H9 (cell line): ENCODE measurements at regions not wholly inside any gene's neighbourhood (a gene's known extent, or its start where the extent isn't known, plus 50 kb on each side); places are given as distances from the start of the nearest gene placed in this dataset.

Experiments
- DNase-seq: peaks from one replicate; pipeline ENCODE4 v3.0.0-alpha.2; 2017
- H2AFZ ChIP-seq: one replicate; pipeline ENCODE4 v1.6.1; 2013; ENCODE audit warnings: mild to moderate bottlenecking, low read length, control low read depth, moderate library complexity
- H2AK5ac ChIP-seq: 2 replicates; pipeline ENCODE4 v1.6.1; 2013; ENCODE audit warnings: low read length, control low read depth, mixed read lengths; ENCODE audit not compliant: insufficient read length
- H2BK120ac ChIP-seq: one replicate; pipeline ENCODE4 v1.6.1; 2013; ENCODE audit warnings: low read depth, mild to moderate bottlenecking, low read length, control low read depth, inconsistent platforms; ENCODE audit not compliant: poor library complexity, severe bottlenecking
- H2BK12ac ChIP-seq: 2 replicates; pipeline ENCODE4 v1.6.1; 2013; ENCODE audit warnings: low read length, control low read depth, mixed read lengths, low read depth; ENCODE audit not compliant: insufficient read length
- H2BK15ac ChIP-seq: 2 replicates; pipeline ENCODE4 v1.6.1; 2013; ENCODE audit warnings: low read depth, low read length, control low read depth
- H2BK20ac ChIP-seq: one replicate; pipeline ENCODE4 v1.6.1; 2013; ENCODE audit warnings: low read depth, mild to moderate bottlenecking, low read length, control low read depth, inconsistent platforms; ENCODE audit not compliant: poor library complexity, severe bottlenecking
- H2BK5ac ChIP-seq: 2 replicates; pipeline ENCODE4 v1.6.1; 2013; ENCODE audit warnings: low read length, control low read depth, mixed read lengths; ENCODE audit not compliant: insufficient read length
- H3K14ac ChIP-seq: 2 replicates; pipeline ENCODE4 v1.6.1; 2013; ENCODE audit warnings: low read length, control low read depth; ENCODE audit not compliant: insufficient read depth
- H3K18ac ChIP-seq: 2 replicates; pipeline ENCODE4 v1.6.1; 2013; ENCODE audit warnings: low read depth, mild to moderate bottlenecking, mixed read lengths, low read length, control low read depth; ENCODE audit not compliant: insufficient read length
- H3K23ac ChIP-seq: 2 replicates; pipeline ENCODE4 v1.6.1; 2013; ENCODE audit warnings: low read length, control low read depth, mixed read lengths, low read depth; ENCODE audit not compliant: insufficient read length
- H3K23me2 ChIP-seq: 2 replicates; pipeline ENCODE4 v1.6.1; 2013; ENCODE audit warnings: low read depth, mild to moderate bottlenecking, mixed read lengths, low read length, control low read depth; ENCODE audit not compliant: insufficient read length, poor library complexity, severe bottlenecking
- H3K27ac ChIP-seq: 2 replicates; pipeline ENCODE4 v1.5.1; 2013; ENCODE audit warnings: low read length, control low read depth, mixed read lengths, low read depth; ENCODE audit not compliant: insufficient read length
- H3K27me3 ChIP-seq: 2 replicates; pipeline ENCODE4 v1.6.1; 2013; ENCODE audit warnings: low read length, control low read depth, inconsistent platforms; ENCODE audit not compliant: insufficient read depth
- H3K4ac ChIP-seq: 2 replicates; pipeline ENCODE4 v1.6.1; 2013; ENCODE audit warnings: low read depth, mild to moderate bottlenecking, control low read depth, inconsistent platforms, low read length, moderate library complexity
- H3K4me1 ChIP-seq: 2 replicates; pipeline ENCODE4 v1.6.1; 2013; ENCODE audit warnings: low read length, control low read depth, inconsistent platforms; ENCODE audit not compliant: insufficient read depth
- H3K4me2 ChIP-seq: 2 replicates; pipeline ENCODE4 v1.6.1; 2013; ENCODE audit warnings: low read length, control low read depth, mixed read lengths; ENCODE audit not compliant: insufficient read length, insufficient read depth
- H3K56ac ChIP-seq: 2 replicates; pipeline ENCODE4 v1.6.1; 2013; ENCODE audit warnings: low read depth, mild to moderate bottlenecking, mixed read lengths, low read length, control low read depth; ENCODE audit not compliant: insufficient read length
- H3K79me1 ChIP-seq: 2 replicates; pipeline ENCODE4 v1.6.1; 2013; ENCODE audit warnings: low read depth, mild to moderate bottlenecking, moderate library complexity, low read length, control low read depth, inconsistent platforms; ENCODE audit not compliant: insufficient read depth, poor library complexity, severe bottlenecking
- H3K79me2 ChIP-seq: 2 replicates; pipeline ENCODE4 v1.6.1; 2013; ENCODE audit warnings: low read length, control low read depth, inconsistent platforms; ENCODE audit not compliant: insufficient read depth
- H3K9ac ChIP-seq: 2 replicates; pipeline ENCODE4 v1.6.1; 2013; ENCODE audit warnings: low read length, control low read depth, mixed read lengths; ENCODE audit not compliant: insufficient read length; ENCODE audit errors: extremely low read depth
- H3K9me3 ChIP-seq: one replicate; pipeline ENCODE4 v1.6.1; 2013; ENCODE audit warnings: low read depth, low read length, inconsistent platforms; ENCODE audit not compliant: control insufficient read depth
- H3T11ph ChIP-seq: one replicate; pipeline ENCODE4 v1.6.1; 2013; ENCODE audit warnings: mild to moderate bottlenecking, low read length, control low read depth, inconsistent platforms
- H4K20me1 ChIP-seq: one replicate; pipeline ENCODE4 v1.6.1; 2013; ENCODE audit not compliant: control insufficient read depth, insufficient read length, insufficient read depth
- H4K5ac ChIP-seq: 2 replicates; pipeline ENCODE4 v1.6.1; 2013; ENCODE audit warnings: low read depth, mild to moderate bottlenecking, mixed read lengths, low read length, control low read depth; ENCODE audit not compliant: insufficient read length
- H4K8ac ChIP-seq: replicated peaks from 2 replicates; pipeline ENCODE4 v1.6.1; 2013; ENCODE audit warnings: low read length, control low read depth, mixed read lengths, low read depth; ENCODE audit not compliant: insufficient read length
- H4K91ac ChIP-seq: 2 replicates; pipeline ENCODE4 v1.6.1; 2013; ENCODE audit warnings: low read depth, mild to moderate bottlenecking, moderate library complexity, mixed read lengths, low read length, control low read depth; ENCODE audit not compliant: insufficient read length
- H3K27ac Mint-ChIP-seq, 3 experiments: 2 replicates in 2 of 3; 3 replicates in 1 of 3; pipeline ENCODE4 v1.8.0; 2020 to 2021; ENCODE audit warnings: mixed read lengths in 3 of 3, mild to moderate bottlenecking in 1 of 3, moderate library complexity in 1 of 3
- H3K27me3 Mint-ChIP-seq: 2 replicates; pipeline ENCODE4 v1.8.0; 2021; ENCODE audit warnings: low read depth, mild to moderate bottlenecking, moderate library complexity, mixed read lengths
- H3K36me3 Mint-ChIP-seq, 3 experiments: 2 replicates in 2 of 3; 3 replicates in 1 of 3; pipeline ENCODE4 v1.8.0; 2020 to 2021; ENCODE audit warnings: low read depth in 3 of 3, mixed read lengths in 3 of 3; ENCODE audit not compliant: insufficient read depth in 1 of 3
- H3K4me1 Mint-ChIP-seq, 2 experiments: 2 replicates each; pipeline ENCODE4 v1.8.0; 2020; ENCODE audit warnings: mixed read lengths in 2 of 2
- H3K4me3 Mint-ChIP-seq, 2 experiments: 2 replicates in 1 of 2; 3 replicates in 1 of 2; pipeline ENCODE4 v1.8.0; 2020 to 2021; ENCODE audit warnings: mild to moderate bottlenecking in 2 of 2, mixed read lengths in 2 of 2, moderate library complexity in 1 of 2
- H3K9me3 Mint-ChIP-seq, 2 experiments: 2 replicates in 1 of 2; 3 replicates in 1 of 2; pipeline ENCODE4 v1.8.0; 2020; ENCODE audit warnings: mild to moderate bottlenecking in 2 of 2, mixed read lengths in 2 of 2, moderate library complexity in 1 of 2
- WGBS: extraction: QIAGEN DNeasy Blood & Tissue Kit; methylation state at CpG from one replicate; pipeline ENCODE4 v1.1.7; 2013; ENCODE audit warnings: missing lambda C conversion rate, low lambda C conversion rate, mixed read lengths; ENCODE audit not compliant: insufficient read length; ENCODE audit errors: extremely low coverage; 5-methylcytosine and 5-hydroxymethylcytosine counted together
- TF ChIP-seq, protein P1 (sequence below): fragments of 200-600 bp; sonication (generic); conservative IDR thresholded peaks from 3 replicates; pipeline ENCODE4 v1.8.0; 2021; ENCODE audit warnings: antibody characterized with exemption, mild to moderate bottlenecking

DNA sequence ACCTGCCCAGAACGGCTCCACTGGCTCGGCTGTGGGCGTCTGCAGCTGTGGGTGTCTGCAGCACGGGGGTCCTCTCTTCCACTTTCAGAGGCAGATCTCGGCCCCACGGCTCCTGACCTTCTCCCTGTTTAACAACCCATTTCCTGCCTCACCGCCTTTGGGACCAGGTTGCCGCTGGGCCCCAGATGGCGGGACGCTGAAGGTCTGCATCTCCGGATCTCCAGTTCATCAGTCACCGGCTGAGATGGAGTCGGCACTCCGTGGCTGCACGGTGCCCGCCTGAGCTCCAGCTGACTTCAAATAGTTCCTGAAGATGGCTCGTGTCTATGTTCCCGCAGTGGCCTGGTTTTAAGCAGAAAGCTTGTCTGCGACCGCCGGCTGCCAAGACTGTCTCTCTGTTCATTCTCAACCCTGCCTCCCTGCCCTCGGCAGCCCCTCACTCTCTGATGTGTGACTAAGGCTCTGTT is 475.9 kb downstream of the BRD1 start:
- H2BK20ac ChIP-seq, result no peak overlapping the region
- H3K9ac ChIP-seq, result no peak overlapping the region
- H3K4me2 ChIP-seq, result no peak overlapping the region
- H3K79me2 ChIP-seq, result no peaks in the 10 kb centered on the region
- peak; percentile 20 for DNase-seq
- H3K4ac ChIP-seq, result no peak overlapping the region
- Mint-ChIP-seq H3K36me3 (no peaks in the 10 kb centered on the region; a peak in 1 of 7 replicates), H3K27ac (peak overlapping the region in 2 of 3 experiments; percentile 18 to 70; a peak in 2 of 7 replicates), H3K9me3 (no peaks in the 10 kb centered on the region), H3K27me3 (peaks cover 7% of the 10 kb centered on the region), H3K4me1 (peaks cover 6 to 9% of the 10 kb centered on the region in 2 experiments; a peak in 3 of 4 replicates), H3K4me3 (no peak overlapping the region)
- H3T11ph ChIP-seq, result no peak overlapping the region
- WGBS, result no CpG with 5 or more reads among the region's 22 CpGs
- H3K14ac ChIP-seq, result no peak overlapping the region
- no peak overlapping the region for H4K5ac ChIP-seq
- no peaks in the 10 kb centered on the region for H4K20me1 ChIP-seq
- TF ChIP-seq, protein P1, sequence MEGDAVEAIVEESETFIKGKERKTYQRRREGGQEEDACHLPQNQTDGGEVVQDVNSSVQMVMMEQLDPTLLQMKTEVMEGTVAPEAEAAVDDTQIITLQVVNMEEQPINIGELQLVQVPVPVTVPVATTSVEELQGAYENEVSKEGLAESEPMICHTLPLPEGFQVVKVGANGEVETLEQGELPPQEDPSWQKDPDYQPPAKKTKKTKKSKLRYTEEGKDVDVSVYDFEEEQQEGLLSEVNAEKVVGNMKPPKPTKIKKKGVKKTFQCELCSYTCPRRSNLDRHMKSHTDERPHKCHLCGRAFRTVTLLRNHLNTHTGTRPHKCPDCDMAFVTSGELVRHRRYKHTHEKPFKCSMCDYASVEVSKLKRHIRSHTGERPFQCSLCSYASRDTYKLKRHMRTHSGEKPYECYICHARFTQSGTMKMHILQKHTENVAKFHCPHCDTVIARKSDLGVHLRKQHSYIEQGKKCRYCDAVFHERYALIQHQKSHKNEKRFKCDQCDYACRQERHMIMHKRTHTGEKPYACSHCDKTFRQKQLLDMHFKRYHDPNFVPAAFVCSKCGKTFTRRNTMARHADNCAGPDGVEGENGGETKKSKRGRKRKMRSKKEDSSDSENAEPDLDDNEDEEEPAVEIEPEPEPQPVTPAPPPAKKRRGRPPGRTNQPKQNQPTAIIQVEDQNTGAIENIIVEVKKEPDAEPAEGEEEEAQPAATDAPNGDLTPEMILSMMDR, result no peak
- no peak overlapping the region for H3K56ac ChIP-seq
- no peak overlapping the region for H2AFZ ChIP-seq
- H2BK120ac ChIP-seq, result no peak overlapping the region
- no peak overlapping the region for H3K23ac ChIP-seq
- H2AK5ac ChIP-seq, result no peak overlapping the region
- no peak overlapping the region for H2BK5ac ChIP-seq
- no peak overlapping the region for H3K18ac ChIP-seq
- H3K23me2 ChIP-seq, result no peaks in the 10 kb centered on the region
- no peak overlapping the region for H3K27ac ChIP-seq
- H2BK15ac ChIP-seq, result no peak overlapping the region
- H3K79me1 ChIP-seq, result no peaks in the 10 kb centered on the region
- no peak overlapping the region for H4K8ac ChIP-seq
- no peaks in the 10 kb centered on the region for H3K4me1 ChIP-seq
- H4K91ac ChIP-seq, result no peak overlapping the region
- no peaks in the 10 kb centered on the region for H3K9me3 ChIP-seq
- H3K27me3 ChIP-seq, result no peaks in the 10 kb centered on the region
- no peak overlapping the region for H2BK12ac ChIP-seq
